Pancreas (tissue), 10 donors: ENCODE measurements at regions not wholly inside any gene's neighbourhood (a gene's known extent, or its start where the extent isn't known, plus 50 kb on each side); places are given as distances from the start of the nearest gene placed in this dataset.

ENCODE experiments used
- ATAC-seq, 4 donors: fragments of 200-7000 bp; cut with Tn5 transposase; one replicate each; pipeline versions ENCODE4 v1.8.0 to v1.9.1; 2020; ENCODE audit warnings: mild to moderate bottlenecking in 4 of 4, moderate library complexity in 4 of 4
- DNase-seq, 6 donors: peaks; one replicate each; pipeline ENCODE4 v3.0.0-alpha.2; 2020
- FAIRE-seq: peaks from 2 replicates; lab custom pipeline; 2012; peaks lifted over from hg19 to GRCh38; lab: Jason Lieb, UNC
- H3K27ac ChIP-seq, 4 donors: fragments of 200-600 bp; sonication (generic); 1 replicate in 3 of 4; 2 replicates in 1 of 4; pipeline versions ENCODE4 v1.5.0 to v1.8.0; 2020
- H3K27me3 ChIP-seq, 4 donors: fragments of 200-600 bp; one replicate each; pipeline ENCODE4 v1.8.0; 2021
- H3K36me3 ChIP-seq, 3 donors: fragments of 200-600 bp; sonication (generic) in 1 of 3; one replicate each; pipeline versions ENCODE4 v1.5.0 to v1.8.0; 2020 to 2021
- H3K4me1 ChIP-seq, 3 donors: fragments of 200-600 bp; one replicate each; pipeline ENCODE4 v1.8.0; 2021
- H3K4me3 ChIP-seq, 4 donors: fragments of 200-600 bp; sonication (generic) in 2 of 4; one replicate each; pipeline versions ENCODE4 v1.5.0 to v1.8.0; 2020 to 2021
- H3K9me3 ChIP-seq, 4 donors: fragments of 200-600 bp; one replicate each; pipeline ENCODE4 v1.8.0; 2021
- WGBS, 2 donors: extraction: QIAGEN DNeasy Blood & Tissue Kit; methylation state at CpG; one replicate each; pipeline ENCODE4 v1.1.7; 2013; 5-methylcytosine and 5-hydroxymethylcytosine counted together
- intact Hi-C, 3 donors: fragments of 100-400 bp; cut with DNase I; formaldehyde crosslinking; loops; one replicate each; pipeline versions ENCODE4 v1.11.1 to v1.14.2; 2022
- TF ChIP-seq, protein P1 (sequence below), 4 donors: fragments of 200-600 bp; sonication (generic) in 3 of 4; IDR thresholded peaks; one replicate each; pipeline versions ENCODE4 v1.5.0 to v1.8.0; 2021; ENCODE audit warnings: antibody characterized with exemption in 4 of 4
- donor health status: healthy with polysubstance abuse.
- donor health status: DM: no; HTN: no; CAD: no; lungs with moderate emphysema.
- donor health status: DM: no; HTN: no; CAD: no.
- donor health status: control.
- donor health status: control.
- donor health status: Bipolar disorder and iron deficiency.
- donor health status: DM: yes; HTN: yes; CAD: no.
- donor health status: DM: no; HTN: no; CAD: no.
- donor health status: DM: no; HTN: no; CAD: no.
- donor health status: DM: yes; HTN: yes; CAD: no.

DNA sequence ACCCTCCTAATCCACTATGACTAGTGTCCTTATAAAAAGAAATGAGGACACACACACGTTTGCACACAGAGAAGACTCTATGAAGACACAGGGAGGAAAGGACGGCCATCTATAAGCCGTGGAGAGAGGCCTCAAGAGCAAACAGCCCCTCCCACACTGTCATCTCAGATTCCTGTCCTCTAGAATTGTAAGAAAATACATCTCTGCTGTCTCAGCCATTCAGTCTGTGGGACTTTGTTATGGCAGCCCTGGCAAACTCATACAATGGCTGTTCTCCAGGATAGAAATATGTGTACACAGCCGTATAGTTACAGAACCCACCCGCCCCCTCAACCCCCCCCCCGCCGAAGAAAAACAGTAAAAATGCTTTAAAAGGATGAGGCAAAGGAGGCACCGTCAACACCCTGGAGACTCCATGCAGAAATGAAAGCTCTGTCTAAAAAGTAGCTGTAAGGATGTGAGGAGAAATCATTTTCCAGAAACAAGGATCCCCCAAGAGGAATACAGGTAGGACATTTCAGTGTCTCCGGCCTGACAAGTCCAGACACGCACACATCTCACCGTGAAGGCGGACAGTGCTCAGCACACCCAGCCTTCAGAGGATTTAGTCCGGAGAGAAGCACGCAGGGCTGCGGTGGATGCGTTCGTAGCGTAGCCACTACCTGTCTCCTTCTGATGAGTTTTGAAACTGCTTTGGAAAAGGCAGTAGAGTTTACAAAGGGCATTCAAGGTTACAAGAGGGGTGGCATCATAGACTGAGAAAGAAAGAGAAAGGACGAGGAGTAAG is 110.8 kb upstream of the ERCC6L2 start:
- H3K4me1 ChIP-seq, result no peaks in the 10 kb centered on the region
- intact Hi-C loops, result no loop called here
- H3K9me3 ChIP-seq, result no peaks in the 10 kb centered on the region
- no peaks in the 10 kb centered on the region for H3K27me3 ChIP-seq
- H3K4me3 ChIP-seq, result no peak overlapping the region
- TF ChIP-seq, protein P1, sequence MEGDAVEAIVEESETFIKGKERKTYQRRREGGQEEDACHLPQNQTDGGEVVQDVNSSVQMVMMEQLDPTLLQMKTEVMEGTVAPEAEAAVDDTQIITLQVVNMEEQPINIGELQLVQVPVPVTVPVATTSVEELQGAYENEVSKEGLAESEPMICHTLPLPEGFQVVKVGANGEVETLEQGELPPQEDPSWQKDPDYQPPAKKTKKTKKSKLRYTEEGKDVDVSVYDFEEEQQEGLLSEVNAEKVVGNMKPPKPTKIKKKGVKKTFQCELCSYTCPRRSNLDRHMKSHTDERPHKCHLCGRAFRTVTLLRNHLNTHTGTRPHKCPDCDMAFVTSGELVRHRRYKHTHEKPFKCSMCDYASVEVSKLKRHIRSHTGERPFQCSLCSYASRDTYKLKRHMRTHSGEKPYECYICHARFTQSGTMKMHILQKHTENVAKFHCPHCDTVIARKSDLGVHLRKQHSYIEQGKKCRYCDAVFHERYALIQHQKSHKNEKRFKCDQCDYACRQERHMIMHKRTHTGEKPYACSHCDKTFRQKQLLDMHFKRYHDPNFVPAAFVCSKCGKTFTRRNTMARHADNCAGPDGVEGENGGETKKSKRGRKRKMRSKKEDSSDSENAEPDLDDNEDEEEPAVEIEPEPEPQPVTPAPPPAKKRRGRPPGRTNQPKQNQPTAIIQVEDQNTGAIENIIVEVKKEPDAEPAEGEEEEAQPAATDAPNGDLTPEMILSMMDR (IDR thresholded peaks at IDR 0.05), result no peak
- FAIRE-seq (no peak), ATAC-seq (no peak), DNase-seq (no peak)
- WGBS, 2 donors, result 58 to 65% methylated on average over 19 of the region's 19 CpGs
- no peaks in the 10 kb centered on the region for H3K36me3 ChIP-seq
- no peak overlapping the region for H3K27ac ChIP-seq

- H3K27ac ChIP-seq, result no peak overlapping the region
- 70 to 75% methylated on average over 2 of the region's 2 CpGs for WGBS, 2 donors
- H3K36me3 ChIP-seq, result no peaks in the 10 kb centered on the region
- H3K4me1 ChIP-seq, result no peaks in the 10 kb centered on the region
- intact Hi-C loops, result no loop called here
- H3K4me3 ChIP-seq, result no peak overlapping the region
- no peak for DNase-seq
- no peak for ATAC-seq
- no peaks in the 10 kb centered on the region for H3K27me3 ChIP-seq
- no peak for FAIRE-seq
- TF ChIP-seq, protein P1 (IDR thresholded peaks at IDR 0.05), result no peak
- H3K9me3 ChIP-seq, result no peaks in the 10 kb centered on the region
Observed at GRCh38 chr9:95763983-95764382, 111.5 kb upstream of the ERCC6L2 start.

GRCh38 chr9:95763006-95763405 is 112.5 kb upstream of the ERCC6L2 start:
- Histone ChIP-seq H3K27ac (no peak overlapping the region), H3K4me1 (no peaks in the 10 kb centered on the region), H3K36me3 (no peaks in the 10 kb centered on the region), H3K27me3 (no peaks in the 10 kb centered on the region), H3K9me3 (no peaks in the 10 kb centered on the region), H3K4me3 (no peak overlapping the region)
- WGBS, 2 donors, result 97% methylated on average over 3 of the region's 3 CpGs
- FAIRE-seq (no peak), DNase-seq (no peak), ATAC-seq (no peak)
- intact Hi-C loops, result no loop called here
- TF ChIP-seq, protein P1 (IDR thresholded peaks at IDR 0.05), result no peak

DNA sequence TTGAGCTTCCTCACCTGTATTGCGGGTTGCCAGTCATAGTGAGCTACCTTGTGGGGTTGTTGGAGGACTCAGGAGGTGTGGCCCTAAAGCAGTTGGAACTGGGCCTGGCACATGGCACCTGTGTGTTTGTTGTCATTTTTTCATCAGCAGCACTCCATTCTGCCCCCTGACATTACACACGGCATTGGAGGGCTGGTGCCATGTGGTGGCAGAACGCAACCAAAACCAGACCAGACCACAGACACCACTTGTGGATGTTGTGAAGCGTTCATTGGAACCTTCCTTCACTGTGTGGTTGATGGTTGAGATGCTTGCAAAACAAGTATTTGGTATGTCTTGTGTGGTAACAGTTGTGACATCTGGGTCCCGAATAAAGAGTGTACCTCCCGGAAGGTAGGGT is 113.2 kb upstream of the ERCC6L2 start:
- Histone ChIP-seq H3K27ac (no peak overlapping the region), H3K9me3 (no peaks in the 10 kb centered on the region), H3K4me1 (no peaks in the 10 kb centered on the region), H3K27me3 (no peaks in the 10 kb centered on the region), H3K36me3 (no peaks in the 10 kb centered on the region), H3K4me3 (no peak overlapping the region)
- ATAC-seq (no peak), FAIRE-seq (no peak), DNase-seq (no peak)
- TF ChIP-seq, protein P1 (IDR thresholded peaks at IDR 0.05), result no peak
- WGBS, 2 donors, result 89 to 93% methylated on average over 6 of the region's 6 CpGs
- intact Hi-C loops, result no loop called here

- FAIRE-seq, result no peak
- no peak for DNase-seq
- no peak overlapping the region for H3K4me3 ChIP-seq
- no peak overlapping the region for H3K27ac ChIP-seq
- no peaks in the 10 kb centered on the region for H3K9me3 ChIP-seq
- H3K27me3 ChIP-seq, result no peaks in the 10 kb centered on the region
- intact Hi-C loops, result no loop called here
- H3K36me3 ChIP-seq, result no peaks in the 10 kb centered on the region
- TF ChIP-seq, protein P1 (IDR thresholded peaks at IDR 0.05), result no peak
- no peaks in the 10 kb centered on the region for H3K4me1 ChIP-seq
- WGBS, 2 donors, result 73 to 76% methylated on average over 8 of the region's 8 CpGs
- ATAC-seq, result no peak
Observed at GRCh38 chr9:95760791-95761190, 114.7 kb upstream of the ERCC6L2 start.
